OCI-LY3 (cell line): ENCODE measurements at regions not wholly inside any gene's neighbourhood (a gene's known extent, or its start where the extent isn't known, plus 50 kb on each side); places are given as distances from the start of the nearest gene placed in this dataset.
"Not testable (repeated sequence)": the region's sequence is repeated elsewhere in the genome, so short reads cannot be mapped to it uniquely, and the experiment has no call there.

Source experiments
- H2AFZ ChIP-seq: fragments of 200-600, 300-600 bp; shearing (Covaris generic); 2 replicates; pipeline ENCODE4 v1.6.0; 2014; ENCODE audit warnings: antibody characterized with exemption, low read depth, low read length
- H3K27ac ChIP-seq: fragments of 200-600, 300-600 bp; sonication (generic); 2 replicates; pipeline ENCODE4 v1.5.1; 2014; ENCODE audit warnings: mild to moderate bottlenecking, low read length, moderate library complexity, mixed read lengths
- H3K27me3 ChIP-seq: fragments of 200-600, 300-600 bp; sonication (generic); 2 replicates; pipeline ENCODE4 v1.6.1; 2014; ENCODE audit warnings: low read depth, low read length, mixed read lengths
- H3K36me3 ChIP-seq: fragments of 200-600, 300-600 bp; sonication (generic); replicated peaks from 2 replicates; pipeline ENCODE3; 2014; ENCODE audit warnings: low read depth, low read length, mixed read lengths
- H3K4me1 ChIP-seq: fragments of 300-600, 200-600 bp; sonication (generic); 2 replicates; pipeline ENCODE4 v1.6.1; 2014; ENCODE audit warnings: low read length, mixed read lengths
- H3K4me2 ChIP-seq: fragments of 200-600, 300-600 bp; sonication (generic); 2 replicates; pipeline ENCODE4 v1.6.1; 2014; ENCODE audit warnings: low read length, mixed read lengths
- H3K4me3 ChIP-seq: fragments of 300-600, 200-600 bp; sonication (generic); 2 replicates; pipeline ENCODE4 v1.5.1; 2014; ENCODE audit warnings: antibody characterized with exemption, mild to moderate bottlenecking, low read length, moderate library complexity
- H3K79me2 ChIP-seq: fragments of 300-600, 200-600 bp; shearing (Covaris generic); 2 replicates; pipeline ENCODE4 v1.6.1; 2014; ENCODE audit warnings: mild to moderate bottlenecking, low read length, mixed read lengths
- H3K9ac ChIP-seq: fragments of 300-600, 200-600 bp; shearing (Covaris generic); 2 replicates; pipeline ENCODE4 v1.6.0; 2014; ENCODE audit warnings: mild to moderate bottlenecking, low read length, moderate library complexity
- H3K9me3 ChIP-seq: fragments of 200-600, 300-600 bp; shearing (Covaris generic); 2 replicates; pipeline ENCODE4 v1.6.1; 2014; ENCODE audit warnings: low read length, mixed read lengths; ENCODE audit not compliant: insufficient read depth
- H4K20me1 ChIP-seq: fragments of 200-600, 300-600 bp; sonication (generic); 2 replicates; pipeline ENCODE4 v1.6.1; 2016; ENCODE audit warnings: low read length, mixed read lengths; ENCODE audit not compliant: insufficient read depth
- CTCF ChIP-seq: fragments of 200-600, 300-600 bp; sonication (generic); IDR thresholded peaks from 2 replicates; pipeline ENCODE4 v1.5.1; 2014; ENCODE audit warnings: antibody characterized with exemption, low read length, low read depth
- EZH2phosphoT487 ChIP-seq: fragments of 200-600 bp; shearing (Covaris generic); IDR thresholded peaks from 2 replicates; pipeline ENCODE4 v1.6.1; 2018; ENCODE audit warnings: antibody characterized with exemption, mixed run types, low read depth

- no peaks in the 10 kb centered on the region for H3K9me3 ChIP-seq
- no peak overlapping the region for H2AFZ ChIP-seq
- H3K4me1 ChIP-seq: no peaks in the 10 kb centered on the region
- no peak overlapping the region for H3K4me2 ChIP-seq
- no peaks in the 10 kb centered on the region for H4K20me1 ChIP-seq
- no peak overlapping the region for H3K9ac ChIP-seq
- TF ChIP-seq CTCF (no peak), EZH2phosphoT487 (no peak)
- H3K36me3 ChIP-seq: no peaks in the 10 kb centered on the region
- H3K4me3 ChIP-seq: no peak overlapping the region
- H3K27ac ChIP-seq: no peak overlapping the region
- H3K79me2 ChIP-seq: no peaks in the 10 kb centered on the region
- H3K27me3 ChIP-seq: no peaks in the 10 kb centered on the region
Observed at GRCh38 chr16:48955837-48956236, 325.8 kb downstream of the CBLN1 start.

GRCh38 chr16:48951621-48952125 lies 330.0 kb downstream of the CBLN1 start:
- H3K4me3 ChIP-seq, H3K79me2 ChIP-seq, H3K4me1 ChIP-seq, H3K9me3 ChIP-seq, H2AFZ ChIP-seq, H3K4me2 ChIP-seq, H3K27me3 ChIP-seq, H3K36me3 ChIP-seq, H4K20me1 ChIP-seq, H3K27ac ChIP-seq, H3K9ac ChIP-seq: not testable (repeated sequence)

- Histone ChIP-seq H3K9ac (no peak overlapping the region), H3K9me3 (no peaks in the 10 kb centered on the region), H3K79me2 (no peaks in the 10 kb centered on the region), H4K20me1 (no peaks in the 10 kb centered on the region), H3K4me2 (no peak overlapping the region), H3K36me3 (no peaks in the 10 kb centered on the region), H3K27me3 (peaks cover 9% of the 10 kb centered on the region; the same call in 1 of the 2 replicates), H3K4me1 (no peaks in the 10 kb centered on the region), H3K27ac (no peak overlapping the region), H3K4me3 (no peak overlapping the region), H2AFZ (no peak overlapping the region)
- TF ChIP-seq EZH2phosphoT487 (no peak), CTCF (no peak)
Observed at GRCh38 chr16:48950184-48950583, 331.5 kb downstream of the CBLN1 start.

GRCh38 chr16:48949636-48950035 lies 332.0 kb downstream of the CBLN1 start:
- no peak overlapping the region for H3K4me3 ChIP-seq
- no peaks in the 10 kb centered on the region for H3K36me3 ChIP-seq
- no peak overlapping the region for H3K27ac ChIP-seq
- H3K9me3 ChIP-seq: no peaks in the 10 kb centered on the region
- H3K27me3 ChIP-seq: peaks cover 15% of the 10 kb centered on the region
- no peak overlapping the region for H3K4me2 ChIP-seq
- TF ChIP-seq EZH2phosphoT487 (no peak), CTCF (no peak)
- H2AFZ ChIP-seq: no peak overlapping the region
- no peak overlapping the region for H3K9ac ChIP-seq
- no peaks in the 10 kb centered on the region for H3K79me2 ChIP-seq
- H3K4me1 ChIP-seq: no peaks in the 10 kb centered on the region
- no peaks in the 10 kb centered on the region for H4K20me1 ChIP-seq

- Histone ChIP-seq H2AFZ (no peak overlapping the region), H3K9me3 (no peaks in the 10 kb centered on the region), H3K4me2 (no peak overlapping the region), H3K79me2 (no peaks in the 10 kb centered on the region), H3K9ac (no peak overlapping the region), H3K4me1 (no peaks in the 10 kb centered on the region), H3K36me3 (no peaks in the 10 kb centered on the region), H3K4me3 (no peak overlapping the region), H3K27me3 (peaks cover 22% of the 10 kb centered on the region), H3K27ac (no peak overlapping the region), H4K20me1 (no peaks in the 10 kb centered on the region)
- TF ChIP-seq CTCF (no peak), EZH2phosphoT487 (no peak)
Observed at GRCh38 chr16:48948911-48949310, 332.7 kb downstream of the CBLN1 start.
